H1 (cell line): ENCODE measurements at regions not wholly inside any gene's neighbourhood (a gene's known extent, or its start where the extent isn't known, plus 50 kb on each side); places are given as distances from the start of the nearest gene placed in this dataset.
"Not testable (repeated sequence)": the region's sequence is repeated elsewhere in the genome, so short reads cannot be mapped to it uniquely, and the experiment has no call there.

Experiments
- CTCF ChIA-PET: fragments of 300-600 bp; sonication (Branson Sonifier 250); formaldehyde crosslinking; loops from one replicate; lab custom pipeline; 2021; ENCODE audit not compliant: partially characterized antibody; lab: Charles Lee
- POLR2A ChIA-PET: fragments of 300-600 bp; sonication (Branson Sonifier 250); formaldehyde crosslinking; loops from one replicate; lab custom pipeline; 2021; ENCODE audit warnings: inconsistent platforms; ENCODE audit not compliant: partially characterized antibody; lab: Charles Lee
- DNase-seq, 2 experiments: peaks; one replicate each; pipeline versions ENCODE4 v3.0.0 to v3.0.0-alpha.2; 2010 to 2022; ENCODE audit warnings: low spot score in 2 of 2, low read depth in 1 of 2, mixed read lengths in 1 of 2
- FAIRE-seq: peaks from 2 replicates; lab custom pipeline; 2011; peaks lifted over from hg19 to GRCh38; lab: Jason Lieb, UNC
- H2AFZ ChIP-seq: 2 replicates; pipeline ENCODE4 v1.8.1; 2012; ENCODE audit warnings: low read length, inconsistent platforms
- H2AK5ac ChIP-seq: 2 replicates; pipeline ENCODE4 v1.6.1; 2013; ENCODE audit warnings: low read depth, low read length
- H2BK120ac ChIP-seq: replicated peaks from 2 replicates; pipeline ENCODE3; 2013; ENCODE audit warnings: low read depth, low read length, inconsistent platforms
- H2BK12ac ChIP-seq: 2 replicates; pipeline ENCODE4 v1.6.1; 2013; ENCODE audit warnings: low read depth, low read length
- H2BK15ac ChIP-seq: 2 replicates; pipeline ENCODE4 v1.6.1; 2013; ENCODE audit warnings: low read length
- H2BK20ac ChIP-seq: 2 replicates; pipeline ENCODE4 v1.6.1; 2013; ENCODE audit warnings: low read length
- H2BK5ac ChIP-seq: 2 replicates; pipeline ENCODE4 v1.6.1; 2013; ENCODE audit warnings: low read depth, low read length
- H3K14ac ChIP-seq: 2 replicates; pipeline ENCODE4 v1.6.1; 2013; ENCODE audit warnings: inconsistent platforms; ENCODE audit not compliant: insufficient read length
- H3K18ac ChIP-seq: 2 replicates; pipeline ENCODE4 v1.6.1; 2013; ENCODE audit warnings: low read length; ENCODE audit errors: extremely low read depth
- H3K23ac ChIP-seq: 2 replicates; pipeline ENCODE4 v1.6.1; 2013; ENCODE audit warnings: inconsistent platforms; ENCODE audit not compliant: insufficient read length
- H3K23me2 ChIP-seq: 2 replicates; pipeline ENCODE4 v1.6.1; 2013; ENCODE audit warnings: low read depth, low read length
- H3K27ac ChIP-seq: 2 replicates; pipeline ENCODE4 v1.6.1; 2011; ENCODE audit warnings: low read depth, low read length, inconsistent platforms
- H3K27me3 ChIP-seq, 4 experiments: replicated peaks in 1 of 4; 1 replicate in 1 of 4; 2 replicates in 3 of 4; pipeline versions ENCODE4 v1.6.1 to v1.8.1; 2011 to 2013; ENCODE audit warnings: low read length in 3 of 4, mild to moderate bottlenecking in 3 of 4, inconsistent platforms in 2 of 4, mixed read lengths in 2 of 4, moderate library complexity in 1 of 4; ENCODE audit not compliant: control insufficient read depth in 3 of 4, insufficient read depth in 3 of 4; ENCODE audit errors: extremely low read depth in 1 of 4
- H3K36me3 ChIP-seq, 4 experiments: 2 replicates each; pipeline versions ENCODE4 v1.6.1 to v1.8.1; 2011 to 2013; ENCODE audit warnings: mild to moderate bottlenecking in 4 of 4, low read length in 3 of 4, moderate library complexity in 2 of 4, control low read depth in 1 of 4, inconsistent platforms in 1 of 4; ENCODE audit not compliant: insufficient read depth in 4 of 4, control insufficient read depth in 2 of 4
- H3K4ac ChIP-seq: replicated peaks from 2 replicates; pipeline ENCODE3; 2013; ENCODE audit warnings: low read length, low read depth, mixed read lengths, inconsistent platforms; ENCODE audit not compliant: insufficient read length
- H3K4me1 ChIP-seq, 4 experiments: replicated peaks in 1 of 4; 1 replicate in 1 of 4; 2 replicates in 3 of 4; pipeline versions ENCODE4 v1.6.1 to v1.8.1; 2011 to 2013; ENCODE audit warnings: low read length in 3 of 4, inconsistent platforms in 2 of 4, mixed read lengths in 1 of 4; ENCODE audit not compliant: insufficient read depth in 4 of 4, control insufficient read depth in 3 of 4
- H3K4me2 ChIP-seq, 2 experiments: 2 replicates each; pipeline versions ENCODE4 v1.6.1 to v1.8.1; 2011 to 2013; ENCODE audit warnings: low read depth in 2 of 2, low read length in 2 of 2, control low read depth in 1 of 2, inconsistent platforms in 1 of 2, mild to moderate bottlenecking in 1 of 2; ENCODE audit not compliant: insufficient read depth in 1 of 2
- H3K4me3 ChIP-seq, 4 experiments: fragments of 200-600, 300-600 bp in 1 of 4; sonication (generic), shearing (Covaris generic), sonication (Bioruptor Twin) in 1 of 4; 2 replicates each; pipeline versions ENCODE4 v1.5.1 to v1.8.1; 2011 to 2016; ENCODE audit warnings: low read length in 4 of 4, low read depth in 3 of 4, control low read depth in 2 of 4, inconsistent platforms in 2 of 4, mild to moderate bottlenecking in 2 of 4, mixed read lengths in 1 of 4, moderate library complexity in 1 of 4; ENCODE audit not compliant: insufficient read depth in 2 of 4; ENCODE audit errors: extremely low read depth in 1 of 4
- H3K56ac ChIP-seq: replicated peaks from 2 replicates; pipeline ENCODE3; 2013; ENCODE audit warnings: low read depth, mild to moderate bottlenecking, mixed read lengths, low read length, inconsistent platforms; ENCODE audit not compliant: insufficient read length
- H3K79me1 ChIP-seq: 2 replicates; pipeline ENCODE4 v1.6.1; 2013; ENCODE audit warnings: low read depth, low read length, control low read depth
- H3K79me2 ChIP-seq, 2 experiments: 2 replicates each; pipeline versions ENCODE4 v1.6.1 to v1.8.1; 2012 to 2013; ENCODE audit warnings: low read length in 2 of 2, mild to moderate bottlenecking in 2 of 2, inconsistent platforms in 1 of 2; ENCODE audit not compliant: insufficient read depth in 2 of 2, control insufficient read depth in 1 of 2
- H3K9ac ChIP-seq, 4 experiments: replicated peaks in 1 of 4; 1 replicate in 1 of 4; 2 replicates in 3 of 4; pipeline versions ENCODE4 v1.6.1 to v1.8.1; 2011 to 2013; ENCODE audit warnings: low read depth in 3 of 4, low read length in 3 of 4, control low read depth in 2 of 4, mild to moderate bottlenecking in 2 of 4, moderate library complexity in 2 of 4, inconsistent platforms in 1 of 4; ENCODE audit errors: extremely low read depth in 1 of 4
- H3K9me3 ChIP-seq, 2 experiments: 2 replicates each; pipeline versions ENCODE4 v1.6.1 to v1.8.1; 2012 to 2013; ENCODE audit warnings: mild to moderate bottlenecking in 2 of 2, moderate library complexity in 2 of 2, control low read depth in 1 of 2, inconsistent platforms in 1 of 2, low read depth in 1 of 2, low read length in 1 of 2, mixed read lengths in 1 of 2; ENCODE audit not compliant: insufficient read depth in 2 of 2
- H4K20me1 ChIP-seq, 2 experiments: replicated peaks in 1 of 2; 2 replicates each; pipeline versions ENCODE3 to v1.8.1; 2011 to 2013; ENCODE audit warnings: inconsistent platforms in 2 of 2, low read length in 2 of 2, mild to moderate bottlenecking in 1 of 2; ENCODE audit not compliant: insufficient read depth in 2 of 2, control insufficient read depth in 1 of 2
- H4K5ac ChIP-seq: 2 replicates; pipeline ENCODE4 v1.6.1; 2013; ENCODE audit warnings: low read length, low read depth, mixed read lengths, inconsistent platforms; ENCODE audit not compliant: insufficient read length
- H4K8ac ChIP-seq: 2 replicates; pipeline ENCODE4 v1.8.0; 2013; ENCODE audit warnings: mild to moderate bottlenecking, moderate library complexity, low read length, inconsistent platforms; ENCODE audit not compliant: insufficient read depth; ENCODE audit errors: extremely low read depth
- H4K91ac ChIP-seq: replicated peaks from 2 replicates; pipeline ENCODE3; 2013; ENCODE audit warnings: low read length, mixed read lengths, inconsistent platforms; ENCODE audit not compliant: insufficient read length
- WGBS, 2 experiments: shearing (Covaris generic) in 1 of 2; methylation state at CpG; one replicate each; pipeline versions ENCODE4 v1.1.6 to v1.1.7; 2013 to 2015; ENCODE audit warnings: low lambda C conversion rate in 2 of 2, mixed read lengths in 2 of 2, inconsistent platforms in 1 of 2, low coverage in 1 of 2, missing lambda C conversion rate in 1 of 2; ENCODE audit not compliant: insufficient replicate concordance in 2 of 2, insufficient coverage in 1 of 2, insufficient read length in 1 of 2; ENCODE audit errors: extremely low coverage in 1 of 2, missing lambda C conversion rate in 1 of 2; 5-methylcytosine and 5-hydroxymethylcytosine counted together

GRCh38 chr22:48716154-48716553 lies 1111.5 kb downstream of the BRD1 start:
- POLR2A ChIA-PET, CTCF ChIA-PET: not testable (repeated sequence)
- 96% methylated on average over 3 of the region's 3 CpGs; no CpG with 5 or more reads in 1 of the 2 experiments for WGBS, 2 experiments

More at GRCh38 chr22:48716154-48716553, 1111.5 kb downstream of the BRD1 start:
- not testable (repeated sequence) for H2BK15ac ChIP-seq, H3K18ac ChIP-seq, H2BK20ac ChIP-seq, H3K4ac ChIP-seq, H3K36me3 ChIP-seq, DNase-seq, H3K79me1 ChIP-seq, H4K5ac ChIP-seq, H3K4me2 ChIP-seq, H3K27ac ChIP-seq, H2BK5ac ChIP-seq, H4K8ac ChIP-seq, H3K56ac ChIP-seq, H2AK5ac ChIP-seq, H3K4me3 ChIP-seq, H3K23me2 ChIP-seq, H3K79me2 ChIP-seq, H3K9me3 ChIP-seq, H4K91ac ChIP-seq, H4K20me1 ChIP-seq, H2BK12ac ChIP-seq, H2BK120ac ChIP-seq, H3K14ac ChIP-seq, H3K9ac ChIP-seq, H2AFZ ChIP-seq, H3K23ac ChIP-seq, FAIRE-seq, H3K27me3 ChIP-seq
- H3K4me1 ChIP-seq = peaks cover 0 to 12% (median 4%) of the 10 kb centered on the region in 4 experiments; a peak in 1 of 7 replicates
